GM19240 (cell line): ENCODE measurements at regions not wholly inside any gene's neighbourhood (a gene's known extent, or its start where the extent isn't known, plus 50 kb on each side); places are given as distances from the start of the nearest gene placed in this dataset.
"Not testable (repeated sequence)": the region's sequence is repeated elsewhere in the genome, so short reads cannot be mapped to it uniquely, and the experiment has no call there.

Experiments used
- DNase-seq: peaks from one replicate; pipeline ENCODE4 v3.0.0; 2011; ENCODE audit warnings: low spot score; ENCODE audit not compliant: insufficient read length

GRCh38 chr17:71413935-71414334 lies 706.9 kb upstream of the SOX9 start:
- no peak for DNase-seq

GRCh38 chr17:71417142-71417541 lies 703.7 kb upstream of the SOX9 start:
- DNase-seq: no peak

GRCh38 chr17:71422968-71423367 lies 697.9 kb upstream of the SOX9 start:
- DNase-seq: no peak

- DNase-seq: no peak
These were observed 696.8 kb upstream of the SOX9 start for GRCh38 chr17:71423871-71424546.

GRCh38 chr17:71427801-71428200 lies 693.0 kb upstream of the SOX9 start:
- DNase-seq: no peak

- DNase-seq: no peak
These were observed 691.9 kb upstream of the SOX9 start for GRCh38 chr17:71428897-71429296.

GRCh38 chr17:71430281-71430680 lies 690.5 kb upstream of the SOX9 start:
- DNase-seq: no peak

GRCh38 chr17:71431146-71431545 lies 689.7 kb upstream of the SOX9 start:
- DNase-seq: no peak

- no peak for DNase-seq
These were observed 688.2 kb upstream of the SOX9 start for GRCh38 chr17:71432378-71433315.

- no peak for DNase-seq
These were observed 686.1 kb upstream of the SOX9 start for GRCh38 chr17:71434716-71435115.

GRCh38 chr17:71436479-71436878 lies 684.3 kb upstream of the SOX9 start:
- DNase-seq: no peak

GRCh38 chr17:71437166-71437565 lies 683.7 kb upstream of the SOX9 start:
- no peak for DNase-seq

- DNase-seq: no peak
These were observed 682.1 kb upstream of the SOX9 start for GRCh38 chr17:71438631-71439146.

GRCh38 chr17:71440513-71440912 lies 680.3 kb upstream of the SOX9 start:
- no peak for DNase-seq

- DNase-seq: no peak
These were observed 679.7 kb upstream of the SOX9 start for GRCh38 chr17:71441098-71441497.

GRCh38 chr17:71444078-71444477 lies 676.7 kb upstream of the SOX9 start:
- no peak for DNase-seq

GRCh38 chr17:71446645-71447437 lies 674.0 kb upstream of the SOX9 start:
- DNase-seq: no peak

- no peak for DNase-seq
These were observed 673.2 kb upstream of the SOX9 start for GRCh38 chr17:71447644-71448043.

- not testable (repeated sequence) for DNase-seq
These were observed 670.2 kb upstream of the SOX9 start for GRCh38 chr17:71450657-71451056.

- DNase-seq: no peak
These were observed 666.9 kb upstream of the SOX9 start for GRCh38 chr17:71453876-71454422.

- no peak for DNase-seq
These were observed 665.6 kb upstream of the SOX9 start for GRCh38 chr17:71455219-71455618.
